HG02763 (cell line): ENCODE measurements at regions not wholly inside any gene's neighbourhood (a gene's known extent, or its start where the extent isn't known, plus 50 kb on each side); places are given as distances from the start of the nearest gene placed in this dataset.

Experiments
- ATAC-seq: cut with Tn5 transposase; IDR thresholded peaks from one replicate; pipeline ENCODE4 v1.9.1; 2021; ENCODE audit warnings: mild to moderate bottlenecking, moderate library complexity; ENCODE audit not compliant: unreplicated experiment

DNA sequence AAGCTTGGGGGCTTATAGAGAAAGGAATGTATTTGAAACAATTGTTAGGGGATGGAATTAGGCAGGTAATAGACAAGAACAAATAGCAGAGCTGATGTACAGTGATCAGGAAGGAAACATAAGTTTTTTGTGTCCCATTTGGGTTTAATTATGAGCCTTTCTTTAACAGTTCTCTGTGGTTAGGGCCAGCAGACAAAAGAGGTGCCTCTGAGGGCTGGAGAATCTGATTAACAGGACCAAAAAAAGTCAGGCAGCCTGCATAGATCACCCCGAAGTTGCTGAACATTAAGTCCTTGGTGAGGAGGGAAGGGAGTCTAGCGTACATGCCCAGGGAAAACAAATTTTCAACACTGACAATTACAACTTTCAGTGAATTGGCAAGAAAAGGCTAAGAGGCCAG is 88.6 kb upstream of the SPRED1 start:
- ATAC-seq: no peak

DNA sequence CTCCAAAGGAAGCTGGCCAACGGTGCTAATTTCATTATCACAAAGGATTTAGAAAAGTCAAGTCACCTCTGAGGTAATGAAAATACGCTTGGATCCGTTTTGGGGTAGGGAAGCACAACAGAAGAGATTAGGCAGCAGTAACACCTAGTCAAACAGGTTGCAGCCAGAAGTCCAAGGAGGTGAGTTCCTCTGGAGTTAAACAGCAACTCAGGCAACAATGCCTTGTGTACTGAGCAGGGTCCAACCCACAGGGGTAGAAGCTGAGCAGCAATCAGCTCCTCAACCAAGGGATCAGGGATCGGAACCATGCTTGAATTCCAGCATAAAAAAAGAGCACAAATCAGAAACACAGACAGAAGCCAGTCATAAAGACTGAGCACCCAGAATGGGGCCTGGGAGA is 88.1 kb upstream of the SPRED1 start:
- ATAC-seq: no peak

DNA sequence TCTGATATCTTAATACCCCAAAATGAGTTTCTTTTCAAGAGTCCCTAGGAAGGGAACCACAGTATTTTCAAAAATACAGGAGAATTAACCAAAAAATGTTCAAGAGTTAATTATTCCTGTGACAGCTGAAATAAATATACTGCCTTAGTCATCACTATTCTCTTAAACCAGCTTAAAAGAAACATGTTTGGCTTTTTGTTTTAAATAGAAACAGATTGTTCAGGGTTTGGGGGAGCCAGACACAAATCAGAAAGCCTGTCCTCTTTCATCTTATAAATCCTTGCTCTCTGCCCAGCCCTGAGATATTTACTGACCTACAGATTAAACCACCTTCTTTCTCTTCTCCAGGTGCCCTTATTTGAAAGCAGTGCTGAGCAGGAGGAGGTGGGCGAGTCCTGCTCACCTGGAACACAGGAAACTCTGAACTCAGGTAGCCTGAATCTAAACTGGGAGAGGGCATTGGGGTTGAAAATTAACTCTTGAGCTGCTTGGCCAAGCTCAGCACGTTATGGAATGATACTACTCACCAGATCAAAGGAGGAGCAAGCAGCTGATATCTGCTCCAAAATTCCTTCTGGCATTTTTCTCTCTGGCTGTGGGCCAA is 84.1 kb upstream of the SPRED1 start:
- ATAC-seq: no peak

DNA sequence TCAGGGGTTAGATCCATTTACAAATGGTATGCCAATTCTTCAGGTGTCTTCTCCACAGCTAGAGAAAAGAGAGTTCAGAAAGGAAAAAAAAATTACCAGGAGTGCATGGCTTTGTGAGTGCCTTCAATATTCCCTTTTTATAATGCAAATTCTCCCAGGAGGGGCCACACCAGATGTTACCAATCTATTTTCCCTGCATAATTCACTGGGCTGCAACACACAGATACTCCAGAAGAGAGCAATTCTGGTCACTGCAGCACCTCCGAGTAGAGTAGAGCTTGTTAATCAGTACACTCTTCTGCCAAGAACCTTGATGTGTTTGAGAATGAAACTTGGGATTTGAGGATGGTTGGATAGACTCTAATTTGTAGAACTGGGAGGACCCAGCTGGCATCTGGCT is 80.7 kb upstream of the SPRED1 start:
- ATAC-seq: no peak

DNA sequence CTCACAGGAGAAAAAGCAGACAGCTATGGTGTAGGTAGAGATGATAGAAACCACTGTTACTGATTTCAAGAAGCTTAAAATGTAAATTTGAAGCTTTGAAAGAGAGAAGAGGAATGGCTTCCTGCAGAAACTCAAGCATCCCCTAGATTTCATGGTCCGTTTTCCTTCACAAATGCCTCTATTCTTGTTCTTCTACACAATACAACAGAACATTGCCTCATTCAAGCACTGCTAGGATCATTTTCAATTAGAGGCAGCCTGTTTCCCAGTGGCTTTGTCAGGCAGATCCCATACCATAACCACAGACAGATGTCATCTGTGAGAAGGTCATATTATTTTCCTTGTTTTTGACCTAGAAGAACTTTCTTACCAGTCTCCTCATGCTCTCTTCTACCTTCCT is 77.9 kb upstream of the SPRED1 start:
- ATAC-seq: no peak

DNA sequence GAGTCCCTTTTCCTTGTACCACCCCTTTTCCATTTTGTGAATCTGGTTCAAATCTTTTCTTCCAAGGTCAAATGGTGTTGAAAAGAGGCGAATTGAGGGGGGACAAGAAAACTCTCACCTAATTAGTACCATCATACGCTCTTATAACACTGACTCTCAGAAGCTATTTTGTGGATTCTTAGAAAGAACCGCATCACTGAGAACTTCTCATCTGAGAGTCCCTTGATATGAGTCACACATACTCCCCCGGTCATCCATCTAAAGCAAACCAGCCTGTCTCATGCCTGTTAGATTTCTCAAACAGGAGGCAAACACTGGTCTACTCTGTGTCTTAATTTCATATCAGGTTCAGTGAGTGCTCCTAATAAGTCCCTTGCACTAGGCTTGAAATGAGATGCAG is 76.5 kb upstream of the SPRED1 start:
- peak; percentile 59 for ATAC-seq

DNA sequence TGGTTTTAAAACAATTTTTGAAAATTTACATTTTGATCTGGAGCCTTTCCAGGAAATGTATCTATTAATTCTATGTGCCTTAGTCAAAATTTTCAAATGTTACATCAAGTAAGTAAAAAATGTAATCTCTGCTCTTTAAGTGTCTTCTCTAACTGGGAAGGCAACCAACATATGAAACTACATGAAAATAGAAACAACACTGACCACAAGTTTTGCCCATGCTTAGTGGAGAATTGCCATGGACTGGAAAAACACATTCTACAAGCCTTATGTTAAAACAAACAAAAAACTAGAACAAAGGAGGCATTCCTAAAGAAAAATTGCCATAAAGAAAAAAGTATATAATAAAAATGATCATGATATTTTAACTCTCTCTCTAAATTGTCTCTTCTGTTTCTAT is 75.9 kb upstream of the SPRED1 start:
- ATAC-seq: no peak

DNA sequence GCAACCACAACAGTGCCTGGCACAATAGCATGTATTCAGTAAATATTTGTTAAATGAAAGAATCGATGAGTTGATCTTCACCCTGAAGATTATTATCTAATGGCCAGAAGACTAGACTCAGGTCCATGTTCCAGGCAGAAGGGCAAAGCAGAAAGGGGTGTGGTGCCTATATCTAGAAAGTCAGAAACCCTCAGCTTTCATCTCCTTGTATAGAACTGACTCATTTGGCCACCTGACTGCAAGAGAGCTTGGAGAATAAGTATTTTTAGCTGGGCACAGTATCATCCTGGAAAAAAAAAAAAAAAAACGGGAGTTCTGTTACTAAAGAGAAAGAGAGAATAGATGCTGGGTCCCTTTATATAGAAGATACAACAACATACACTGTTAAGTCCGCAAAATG is 69.7 kb upstream of the SPRED1 start:
- ATAC-seq: no peak

DNA sequence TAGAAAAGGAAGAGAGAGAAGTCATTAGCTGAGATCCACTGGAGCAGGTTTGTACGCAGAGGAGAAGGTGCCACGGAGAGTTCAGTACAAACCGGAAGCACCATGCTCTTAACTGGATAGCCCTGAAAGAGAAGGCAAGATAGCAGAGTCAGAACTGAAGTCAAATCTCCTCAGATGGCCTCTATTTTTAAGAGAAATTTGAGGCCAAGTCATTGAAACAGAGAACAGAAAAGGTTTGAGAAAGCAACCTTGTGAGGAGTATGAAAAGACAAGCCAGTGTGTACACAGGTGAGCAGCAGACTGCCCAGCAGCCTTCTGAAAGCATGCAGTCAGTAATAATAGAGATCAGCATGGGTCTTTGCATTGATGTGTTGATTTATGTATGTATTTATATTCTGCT is 66.1 kb upstream of the SPRED1 start:
- ATAC-seq: no peak

DNA sequence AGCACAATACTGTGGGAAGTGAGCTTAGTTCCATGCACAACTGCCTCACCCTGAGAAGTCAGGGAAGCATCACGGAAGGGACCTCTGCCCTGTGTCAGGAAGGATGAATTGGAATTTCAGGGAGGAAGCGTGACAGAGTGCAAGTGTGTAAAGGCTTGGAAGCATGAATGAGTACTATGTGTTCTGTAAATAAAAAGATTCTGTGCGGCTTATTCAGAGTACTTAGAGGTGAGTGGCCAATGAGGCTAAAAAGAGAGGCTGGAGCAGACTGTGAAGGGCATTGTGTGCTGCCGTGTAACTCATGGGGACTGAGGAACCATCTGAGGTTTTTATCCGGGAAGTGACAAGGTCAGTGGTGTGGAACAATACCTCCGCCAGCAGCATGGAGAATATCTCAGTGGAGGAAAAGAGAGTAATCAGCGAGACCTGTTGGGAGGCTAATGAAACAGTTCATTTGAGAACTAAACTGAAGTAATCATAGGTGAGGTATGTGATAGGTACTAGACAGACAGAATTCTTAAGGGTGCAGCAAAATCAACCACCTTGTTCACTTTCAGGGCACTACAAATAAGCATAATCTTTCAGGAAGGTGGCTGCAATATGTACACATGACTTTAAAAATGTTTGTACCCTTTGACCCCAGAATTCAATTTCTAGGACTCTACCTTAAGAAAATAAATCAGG is 64.9 kb upstream of the SPRED1 start:
- no peak for ATAC-seq

DNA sequence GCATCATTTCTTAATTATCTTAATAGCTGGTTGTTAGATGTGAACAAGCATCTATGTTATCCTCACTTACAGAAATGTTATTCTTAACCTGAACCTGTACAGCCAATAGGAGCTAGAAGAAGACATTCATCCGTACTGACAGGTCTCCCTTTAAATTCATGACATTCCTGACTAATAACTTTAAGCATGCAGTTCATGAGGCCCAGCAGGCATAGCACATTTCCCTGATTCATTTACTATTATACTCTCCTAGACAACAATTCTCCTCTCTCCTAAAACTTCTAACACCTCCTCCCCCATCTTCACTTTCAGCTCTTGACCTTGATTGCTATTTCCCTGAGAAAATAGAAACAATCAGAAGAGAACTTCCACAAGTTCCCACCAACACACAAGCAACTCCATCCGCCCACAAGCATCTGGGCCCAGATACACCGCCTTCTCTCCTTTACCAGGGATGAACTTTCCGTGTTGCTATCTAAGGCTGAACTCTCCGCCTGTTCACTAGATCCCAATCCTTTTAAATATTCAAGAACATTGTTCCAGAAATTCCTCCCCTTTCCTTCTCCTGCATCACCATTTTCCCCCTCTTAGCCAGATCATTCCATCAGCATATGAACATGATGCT is 62.9 kb upstream of the SPRED1 start:
- no peak for ATAC-seq

DNA sequence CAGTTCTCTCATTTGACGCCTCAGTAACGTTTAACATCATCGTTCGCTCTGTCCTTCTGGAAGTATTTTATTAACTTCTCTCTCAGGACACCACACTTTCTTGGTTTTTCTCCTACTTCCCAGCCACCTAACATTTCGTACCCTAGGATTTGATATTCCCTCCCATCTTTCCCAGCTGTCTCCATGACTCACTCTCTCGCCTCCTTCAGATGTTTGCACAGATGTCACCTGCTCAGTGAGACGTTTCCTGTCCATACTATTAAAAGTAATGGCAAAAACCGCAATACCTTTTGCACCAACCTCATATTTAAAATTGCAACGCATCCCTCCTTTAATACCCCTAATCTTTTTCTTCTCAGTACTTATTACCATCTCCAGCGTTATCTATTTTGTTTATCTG is 62.1 kb upstream of the SPRED1 start:
- no peak for ATAC-seq

DNA sequence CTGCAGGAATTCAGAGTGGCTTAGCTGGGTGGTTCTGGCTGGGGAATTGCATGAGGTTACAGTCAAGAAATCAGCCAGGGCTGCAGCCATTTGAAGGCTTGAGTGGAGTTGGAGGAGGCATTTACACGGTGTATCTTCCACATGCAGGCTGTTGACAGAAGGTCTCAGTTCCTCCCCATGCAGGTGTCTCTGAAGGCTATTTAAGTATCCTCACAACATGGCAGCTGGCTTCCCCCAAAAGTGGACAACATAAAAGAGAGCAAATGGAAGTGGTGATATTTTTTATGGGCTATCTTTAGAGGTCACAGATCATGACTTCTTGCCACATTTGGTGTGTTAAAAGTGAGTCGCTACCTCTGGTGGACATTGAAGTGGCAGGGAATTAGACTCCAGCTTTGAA is 60.1 kb upstream of the SPRED1 start:
- ATAC-seq: no peak

DNA sequence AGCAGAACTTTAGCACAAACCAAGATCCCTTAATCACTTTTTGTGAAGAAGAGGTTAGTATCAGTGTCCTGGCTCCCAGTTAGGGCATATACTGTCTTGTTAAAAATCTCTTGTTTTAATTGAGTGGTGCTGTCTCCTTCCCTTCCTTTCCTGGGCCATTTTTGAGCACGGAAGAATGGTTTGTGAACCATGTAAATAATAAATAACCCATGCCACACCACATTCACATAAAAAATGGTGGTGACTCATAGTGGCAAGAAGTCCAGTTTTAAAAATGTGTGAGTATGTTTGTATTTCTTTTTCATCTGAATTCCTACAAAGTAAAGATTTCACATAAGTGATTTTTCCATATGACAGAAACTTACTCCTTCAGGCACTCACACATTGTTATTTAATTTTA is 59.1 kb upstream of the SPRED1 start:
- ATAC-seq: no peak

DNA sequence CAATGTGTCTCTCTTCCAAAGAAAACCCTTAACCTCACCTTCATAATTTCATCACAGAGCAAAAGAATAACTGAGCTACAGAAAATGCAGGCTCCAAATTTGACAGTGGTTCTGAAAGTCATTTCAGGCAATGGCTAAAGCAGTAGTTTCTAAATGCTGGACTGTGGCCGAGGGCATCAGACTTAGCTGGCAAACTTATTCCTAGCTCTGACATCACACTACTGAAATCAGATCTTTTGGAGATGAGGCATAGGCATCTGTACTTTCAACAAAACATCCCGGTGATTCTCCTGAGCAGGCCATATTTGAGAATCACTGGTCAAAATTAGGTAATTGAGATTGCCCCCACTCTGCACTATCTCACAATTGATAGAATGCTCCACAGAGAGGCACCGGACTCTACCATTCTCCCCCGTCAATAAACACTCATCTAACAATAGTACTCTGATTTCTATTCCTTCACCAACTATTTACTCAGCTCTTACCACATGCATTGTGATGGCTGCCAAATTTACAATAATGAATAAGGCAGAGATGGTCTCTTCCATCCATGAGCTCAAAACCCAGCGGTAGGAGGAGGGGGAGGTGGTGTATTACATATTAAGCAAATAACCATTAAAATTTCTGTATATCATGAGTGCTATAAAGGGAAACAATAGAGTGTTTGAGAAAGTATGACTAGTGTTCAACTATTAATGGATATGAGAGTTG is 57.3 kb upstream of the SPRED1 start:
- no peak for ATAC-seq

DNA sequence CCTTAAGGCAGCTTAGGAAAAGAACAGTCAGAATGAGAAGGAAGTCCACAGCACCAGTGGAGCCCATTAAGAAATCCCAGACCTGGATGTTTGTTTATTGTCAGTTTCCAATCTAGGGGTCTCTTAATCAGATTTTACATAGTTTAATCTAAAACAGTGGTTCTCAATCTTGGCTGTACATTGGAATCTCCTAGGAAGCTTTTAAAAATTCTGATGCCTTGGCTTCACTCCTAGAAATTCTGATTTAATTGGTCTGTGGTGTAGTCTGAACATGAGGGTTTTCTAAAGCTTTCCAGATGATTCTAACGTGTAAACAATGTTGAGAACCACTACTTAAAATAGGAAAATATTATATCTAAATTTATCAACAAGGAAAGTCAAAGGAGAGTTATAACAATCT is 56.6 kb upstream of the SPRED1 start:
- no peak for ATAC-seq

DNA sequence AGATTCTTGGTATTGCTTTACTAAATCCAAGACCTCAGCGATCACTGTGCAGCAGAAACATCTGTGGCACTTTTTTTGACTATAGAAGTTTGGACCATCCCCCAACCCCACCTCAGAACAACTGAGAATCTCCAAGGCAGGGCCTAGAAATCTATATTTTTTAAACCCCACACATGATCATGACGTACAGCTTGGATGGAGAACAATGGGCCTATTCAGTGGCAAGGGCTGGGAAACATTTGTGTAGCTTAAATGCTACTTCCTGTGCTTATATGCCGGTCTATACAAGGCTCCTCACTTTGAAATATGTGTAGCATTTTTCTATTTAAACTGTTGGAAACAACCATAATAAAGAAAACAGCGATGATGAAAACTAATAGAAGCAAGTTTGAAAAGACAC is 55.1 kb upstream of the SPRED1 start:
- ATAC-seq: no peak

DNA sequence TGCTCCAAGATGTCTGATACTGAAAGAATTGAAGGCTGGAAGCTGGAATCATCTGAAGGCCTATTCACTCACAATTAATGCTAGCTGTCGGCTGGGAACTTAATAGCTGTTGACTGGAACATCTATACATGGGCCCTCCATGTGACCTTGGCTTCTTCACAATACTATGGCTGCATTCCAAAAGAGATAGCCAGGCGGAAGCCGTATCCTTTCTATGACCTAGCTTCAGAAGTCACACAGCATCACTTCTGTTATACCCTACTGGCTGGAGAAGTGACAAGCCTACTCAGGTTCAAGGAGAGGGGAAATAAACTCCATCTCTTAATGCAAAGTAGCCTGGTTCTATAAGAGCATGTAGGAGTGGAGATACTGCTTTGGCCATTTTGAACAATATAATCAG is 50.9 kb upstream of the SPRED1 start:
- ATAC-seq: no peak

DNA sequence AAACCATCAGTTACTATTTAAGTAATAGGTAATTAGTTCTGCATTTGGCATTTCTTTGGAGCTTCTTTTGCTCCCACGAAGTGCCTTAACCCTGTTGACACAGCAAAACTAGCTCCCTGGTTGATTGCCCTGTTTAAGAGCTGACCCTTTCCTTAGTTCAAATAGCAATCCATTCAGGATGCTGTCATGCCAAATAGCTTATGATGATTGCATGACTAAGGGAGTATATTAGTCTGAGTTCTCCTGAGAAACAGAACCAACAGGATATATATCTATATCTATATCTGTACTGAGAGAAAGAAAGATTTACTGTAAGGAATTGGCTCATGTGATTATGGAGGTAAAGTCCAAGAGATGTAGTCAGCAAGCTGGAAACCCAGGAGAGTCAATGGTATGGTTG is 50.3 kb upstream of the SPRED1 start:
- ATAC-seq: no peak
